ENCODE measurements at regions not wholly inside any gene's neighbourhood (a gene's known extent, or its start where the extent isn't known, plus 50 kb on each side); places are given as distances from the start of the nearest gene placed in this dataset.
A peak's percentile ranks its signal among the peaks of the same experiment; 100 is the strongest.

GRCh38 chr6:104400844-104401243 is 458.9 kb downstream of the HACE1 start:
- H3F3A ChIP-seq (ENCODE audit: low read length, unreplicated experiment): no peaks in the 10 kb centered on the region
- no peak overlapping the region for H2AFZ ChIP-seq (ENCODE audit: low read length)
- no peak for ATAC-seq
- H3K9me3 ChIP-seq (ENCODE audit: low read length): no peaks in the 10 kb centered on the region
- H3K4me2 ChIP-seq (ENCODE audit: low read length): no peak overlapping the region
- H3K9ac ChIP-seq (ENCODE audit: low read length): no peak overlapping the region
- ChIA-PET POLR2A (ENCODE audit: unreplicated experiment) (no interaction called here), CTCF (no interaction called here)
- no peak overlapping the region for H3K27ac ChIP-seq (ENCODE audit: low read length)
- H4K20me1 ChIP-seq (ENCODE audit: low read length): no peaks in the 10 kb centered on the region
- TF ChIP-seq CTCF (conservative IDR thresholded peaks at IDR 0.05; ENCODE audit: low read depth, low read length) (no peak), EZH2phosphoT487 (IDR thresholded peaks at IDR 0.05; ENCODE audit: borderline replicate concordance, low read length) (no peak), EZH2 (IDR thresholded peaks at IDR 0.05; ENCODE audit: low read length, unreplicated experiment) (no peak)
- no peaks in the 10 kb centered on the region for H3K27me3 ChIP-seq (ENCODE audit: low read length)
- no TSS peak for BruUV-seq (replicated peaks)
- intact Hi-C loops (cut with micrococcal nuclease): loop anchor here (5.0 kb wide), 1 partner anchor 74 kb away; no protein-coding TSS in a partner anchor
- H3K79me2 ChIP-seq (ENCODE audit: low read length): no peaks in the 10 kb centered on the region
- no peak overlapping the region for H3K4me3 ChIP-seq (ENCODE audit: low read length)
- no peak for DNase-seq
- H3K36me3 ChIP-seq (ENCODE audit: low read depth, low read length): no peaks in the 10 kb centered on the region
- H3K9me2 ChIP-seq (replicated peaks; ENCODE audit: low read length): no peaks in the 10 kb centered on the region
- peaks cover 32% of the 10 kb centered on the region for H3K4me1 ChIP-seq (ENCODE audit: insufficient read depth, low read length)

- ATAC-seq (peak; percentile 53), DNase-seq (peak; percentile 62)
- intact Hi-C loops (cut with micrococcal nuclease): no loop called here
- no peaks in the 10 kb centered on the region for H3K36me3 ChIP-seq (ENCODE audit: low read depth, low read length)
- H3K9me3 ChIP-seq (ENCODE audit: low read length): no peaks in the 10 kb centered on the region
- H2AFZ ChIP-seq (ENCODE audit: low read length): peak overlapping the region; percentile 71
- TF ChIP-seq EZH2phosphoT487 (IDR thresholded peaks at IDR 0.05; ENCODE audit: borderline replicate concordance, low read length): no peak
- no peak for TF ChIP-seq EZH2 (IDR thresholded peaks at IDR 0.05; ENCODE audit: low read length, unreplicated experiment)
- no peak for TF ChIP-seq CTCF (conservative IDR thresholded peaks at IDR 0.05; ENCODE audit: low read depth, low read length)
- ChIA-PET POLR2A (ENCODE audit: unreplicated experiment) (no interaction called here), CTCF (no interaction called here)
- H3K4me3 ChIP-seq (ENCODE audit: low read length): no peak overlapping the region
- H4K20me1 ChIP-seq (ENCODE audit: low read length): no peaks in the 10 kb centered on the region
- no peak overlapping the region for H3K9ac ChIP-seq (ENCODE audit: low read length)
- no peaks in the 10 kb centered on the region for H3K79me2 ChIP-seq (ENCODE audit: low read length)
- H3K27me3 ChIP-seq (ENCODE audit: low read length): no peaks in the 10 kb centered on the region
- no peaks in the 10 kb centered on the region for H3F3A ChIP-seq (ENCODE audit: low read length, unreplicated experiment)
- H3K4me1 ChIP-seq (ENCODE audit: insufficient read depth, low read length): peaks cover 11% of the 10 kb centered on the region; the same call in 1 of the 2 replicates
- H3K9me2 ChIP-seq (replicated peaks; ENCODE audit: low read length): no peaks in the 10 kb centered on the region
- 0 out of 2 replicates have a peak overlapping the region, but pooled peaks have one; percentile 3 for H3K27ac ChIP-seq (ENCODE audit: low read length)
- peak overlapping the region; percentile 44 for H3K4me2 ChIP-seq (ENCODE audit: low read length)
- no TSS peak for BruUV-seq (replicated peaks)
Observed at GRCh38 chr6:104396077-104396476, 463.6 kb downstream of the HACE1 start.

- H3K79me2 ChIP-seq (ENCODE audit: low read length): no peaks in the 10 kb centered on the region
- H2AFZ ChIP-seq (ENCODE audit: low read length): no peak overlapping the region
- ATAC-seq (no peak), DNase-seq (peak; percentile 6)
- H4K20me1 ChIP-seq (ENCODE audit: low read length): no peaks in the 10 kb centered on the region
- TF ChIP-seq EZH2 (IDR thresholded peaks at IDR 0.05; ENCODE audit: low read length, unreplicated experiment) (no peak), EZH2phosphoT487 (IDR thresholded peaks at IDR 0.05; ENCODE audit: borderline replicate concordance, low read length) (no peak), CTCF (conservative IDR thresholded peaks at IDR 0.05; ENCODE audit: low read depth, low read length) (no peak)
- POLR2A ChIA-PET (ENCODE audit: unreplicated experiment): no interaction called here
- no peaks in the 10 kb centered on the region for H3K9me2 ChIP-seq (replicated peaks; ENCODE audit: low read length)
- CTCF ChIA-PET: no interaction called here
- no peak overlapping the region for H3K4me2 ChIP-seq (ENCODE audit: low read length)
- H3K4me3 ChIP-seq (ENCODE audit: low read length): no peak overlapping the region
- H3K4me1 ChIP-seq (ENCODE audit: insufficient read depth, low read length): no peaks in the 10 kb centered on the region
- no peaks in the 10 kb centered on the region for H3F3A ChIP-seq (ENCODE audit: low read length, unreplicated experiment)
- no peaks in the 10 kb centered on the region for H3K36me3 ChIP-seq (ENCODE audit: low read depth, low read length)
- H3K27ac ChIP-seq (ENCODE audit: low read length): no peak overlapping the region
- no peaks in the 10 kb centered on the region for H3K9me3 ChIP-seq (ENCODE audit: low read length)
- intact Hi-C loops (cut with micrococcal nuclease): no loop called here
- no peaks in the 10 kb centered on the region for H3K27me3 ChIP-seq (ENCODE audit: low read length)
- H3K9ac ChIP-seq (ENCODE audit: low read length): no peak overlapping the region
- BruUV-seq (replicated peaks): no TSS peak
Observed at GRCh38 chr6:104381907-104382306, 477.8 kb downstream of the HACE1 start.

Measured in PC-3 (cell line).